CD4-positive, alpha-beta memory T cell (primary cell): ENCODE measurements at regions not wholly inside any gene's neighbourhood (a gene's known extent, or its start where the extent isn't known, plus 50 kb on each side); places are given as distances from the start of the nearest gene placed in this dataset.

ENCODE experiments used
- CTCF ChIA-PET: fragments of 350-600 bp; sonication (Branson Sonifier 250); formaldehyde crosslinking; loops from one replicate; lab custom pipeline; 2021; ENCODE audit warnings: inconsistent platforms; ENCODE audit not compliant: partially characterized antibody; lab: Charles Lee
- POLR2A ChIA-PET: fragments of 350-600 bp; sonication (Branson Sonifier 250); formaldehyde crosslinking; loops from one replicate; lab custom pipeline; 2021; ENCODE audit not compliant: partially characterized antibody; lab: Charles Lee
- DNase-seq, 5 donors: peaks; one replicate each; pipeline versions ENCODE4 v3.0.0 to v3.0.0-alpha.2; 2020 to 2022; ENCODE audit warnings: mixed read lengths in 1 of 5
- H3K27ac ChIP-seq: one replicate; pipeline ENCODE4 v1.7.0; 2013; ENCODE audit warnings: low read depth, low read length
- H3K27me3 ChIP-seq: 2 replicates; pipeline ENCODE4 v1.7.0; 2013; ENCODE audit warnings: mild to moderate bottlenecking, low read length, moderate library complexity; ENCODE audit not compliant: insufficient read depth
- H3K36me3 ChIP-seq: 2 replicates; pipeline ENCODE4 v1.7.0; 2013; ENCODE audit warnings: mild to moderate bottlenecking, low read length, moderate library complexity; ENCODE audit not compliant: insufficient read depth
- H3K4me1 ChIP-seq: 2 replicates; pipeline ENCODE4 v1.7.0; 2013; ENCODE audit warnings: mild to moderate bottlenecking, low read length, moderate library complexity; ENCODE audit not compliant: insufficient read depth
- H3K4me3 ChIP-seq, 2 donors: one replicate each; pipeline ENCODE4 v1.7.0; 2013; ENCODE audit warnings: low read length in 2 of 2, mild to moderate bottlenecking in 1 of 2
- H3K9me3 ChIP-seq, 2 donors: one replicate each; pipeline ENCODE4 v1.7.0; 2013; ENCODE audit warnings: low read length in 2 of 2, control low read depth in 1 of 2; ENCODE audit not compliant: control insufficient read depth in 1 of 2
- H3K27ac Mint-ChIP-seq, 7 donors: one replicate each; pipeline ENCODE4 v1.8.0; 2020 to 2021; ENCODE audit warnings: mixed read lengths in 7 of 7, mild to moderate bottlenecking in 6 of 7, inconsistent platforms in 3 of 7, moderate library complexity in 3 of 7
- H3K27me3 Mint-ChIP-seq, 2 donors: one replicate each; pipeline ENCODE4 v1.8.0; 2020 to 2021; ENCODE audit warnings: mixed read lengths in 2 of 2
- H3K36me3 Mint-ChIP-seq, 2 donors: one replicate each; pipeline ENCODE4 v1.8.0; 2020 to 2021; ENCODE audit warnings: mixed read lengths in 2 of 2, inconsistent platforms in 1 of 2, mild to moderate bottlenecking in 1 of 2
- H3K4me1 Mint-ChIP-seq, 4 donors: one replicate each; pipeline ENCODE4 v1.8.0; 2020 to 2021; ENCODE audit warnings: mixed read lengths in 4 of 4, mild to moderate bottlenecking in 1 of 4
- H3K4me3 Mint-ChIP-seq, 8 donors: one replicate each; pipeline ENCODE4 v1.8.0; 2020 to 2021; ENCODE audit warnings: mixed read lengths in 8 of 8, mild to moderate bottlenecking in 7 of 8, moderate library complexity in 6 of 8, inconsistent platforms in 3 of 8
- H3K9me3 Mint-ChIP-seq, 8 donors: one replicate each; pipeline ENCODE4 v1.8.0; 2020 to 2021; ENCODE audit warnings: mixed read lengths in 8 of 8, mild to moderate bottlenecking in 5 of 8, inconsistent platforms in 3 of 8, moderate library complexity in 1 of 8
- intact Hi-C: fragments of 100-400 bp; cut with micrococcal nuclease; formaldehyde crosslinking; loops from one replicate; pipeline ENCODE4 v1.15.1; 2023

DNA sequence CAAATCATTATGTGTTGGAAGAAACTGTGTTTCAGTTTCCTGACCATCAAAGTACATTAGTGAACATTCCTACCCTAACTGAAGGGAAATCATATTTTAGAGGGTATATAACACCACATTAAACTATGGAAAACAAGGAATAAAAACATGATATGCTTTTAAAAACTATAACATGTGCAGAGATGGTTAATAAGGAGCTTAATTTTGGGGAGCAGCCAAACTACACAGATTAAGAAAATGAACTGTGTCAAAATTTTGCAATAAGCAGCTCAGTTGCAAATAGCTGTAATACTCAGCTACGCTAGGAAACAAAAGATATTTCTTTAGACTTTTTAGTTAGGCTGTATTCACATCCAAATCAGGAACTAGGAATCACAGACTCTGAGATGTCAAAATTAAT lies 1115.7 kb upstream of the CELF2 start:
- no peaks in the 10 kb centered on the region for H3K4me1 ChIP-seq
- Mint-ChIP-seq H3K4me3 (no peak overlapping the region), H3K9me3 (peaks cover 0 to 4% (median 0%) of the 10 kb centered on the region in 8 donors), H3K4me1 (no peaks in the 10 kb centered on the region), H3K27me3 (no peaks in the 10 kb centered on the region), H3K36me3 (no peaks in the 10 kb centered on the region), H3K27ac (no peak overlapping the region)
- H3K9me3 ChIP-seq: no peaks in the 10 kb centered on the region
- intact Hi-C loops: no loop called here
- no peak overlapping the region for H3K4me3 ChIP-seq
- POLR2A ChIA-PET: no interaction called here
- no peak for DNase-seq
- H3K27me3 ChIP-seq: no peaks in the 10 kb centered on the region
- H3K27ac ChIP-seq: no peak overlapping the region
- no peaks in the 10 kb centered on the region for H3K36me3 ChIP-seq
- CTCF ChIA-PET: no interaction called here

DNA sequence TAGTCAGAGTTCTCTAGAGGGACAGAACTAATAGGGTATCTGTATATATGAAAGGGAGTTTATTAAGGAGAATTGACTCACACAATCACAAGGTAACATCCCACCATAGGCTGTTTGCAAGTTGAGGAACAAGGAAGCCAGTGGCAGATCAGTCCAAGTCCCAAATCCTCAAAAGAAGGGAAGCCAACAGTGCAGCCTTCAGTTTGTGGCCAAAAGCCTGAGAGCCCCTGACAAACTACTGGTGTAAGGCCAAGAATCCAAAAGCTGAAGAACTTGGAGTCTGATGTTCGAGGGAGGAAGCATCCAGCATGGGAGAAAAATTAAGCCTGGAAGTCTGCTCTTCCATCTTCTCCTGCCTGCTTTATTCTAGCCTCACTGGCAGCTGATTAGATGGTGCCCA lies 1107.2 kb upstream of the CELF2 start:
- peaks cover 0 to 4% (median 0%) of the 10 kb centered on the region in 8 donors for H3K9me3 Mint-ChIP-seq
- Histone ChIP-seq H3K9me3 (no peaks in the 10 kb centered on the region), H3K27me3 (no peaks in the 10 kb centered on the region), H3K4me1 (no peaks in the 10 kb centered on the region), H3K4me3 (no peak overlapping the region), H3K27ac (no peak overlapping the region), H3K36me3 (no peaks in the 10 kb centered on the region)
- H3K27me3 Mint-ChIP-seq: peaks cover 0 to 6% of the 10 kb centered on the region in 2 donors
- no peak overlapping the region for H3K27ac Mint-ChIP-seq
- H3K4me3 Mint-ChIP-seq: no peak overlapping the region
- no peaks in the 10 kb centered on the region for H3K4me1 Mint-ChIP-seq
- H3K36me3 Mint-ChIP-seq: no peaks in the 10 kb centered on the region
- intact Hi-C loops: no loop called here
- DNase-seq: no peak
- CTCF ChIA-PET: no interaction called here
- POLR2A ChIA-PET: no interaction called here

DNA sequence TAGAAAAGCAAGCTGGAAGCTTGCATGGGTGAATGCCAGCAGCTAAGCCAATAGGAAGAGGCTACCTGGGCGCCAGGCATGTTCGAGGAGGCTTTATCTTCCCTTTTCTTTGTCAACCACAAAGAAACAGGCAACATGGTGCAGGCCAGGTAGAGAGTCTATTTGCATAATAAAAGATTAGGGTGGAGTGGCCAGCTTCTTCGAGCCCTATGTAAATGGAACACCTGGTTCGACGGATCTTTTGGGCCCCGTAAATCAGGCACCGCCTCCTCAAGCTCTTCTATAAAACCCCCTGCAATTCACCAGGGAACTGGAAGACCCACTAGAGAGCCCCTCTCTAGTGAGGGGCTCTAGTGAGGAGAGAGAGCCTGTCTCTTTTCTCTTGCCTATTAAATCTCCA lies 1106.2 kb upstream of the CELF2 start:
- ChIA-PET CTCF (no interaction called here), POLR2A (no interaction called here)
- DNase-seq: no peak
- H3K9me3 ChIP-seq: no peaks in the 10 kb centered on the region
- intact Hi-C loops: no loop called here
- no peaks in the 10 kb centered on the region for H3K36me3 ChIP-seq
- H3K4me1 ChIP-seq: no peaks in the 10 kb centered on the region
- H3K27ac Mint-ChIP-seq: no peak overlapping the region
- no peaks in the 10 kb centered on the region for H3K4me1 Mint-ChIP-seq
- no peaks in the 10 kb centered on the region for H3K27me3 ChIP-seq
- no peak overlapping the region for H3K27ac ChIP-seq
- no peak overlapping the region for H3K4me3 ChIP-seq
- no peak overlapping the region for H3K4me3 Mint-ChIP-seq
- H3K27me3 Mint-ChIP-seq: peaks cover 0 to 6% of the 10 kb centered on the region in 2 donors
- H3K36me3 Mint-ChIP-seq: no peaks in the 10 kb centered on the region
- H3K9me3 Mint-ChIP-seq: peaks cover 0 to 3% (median 0%) of the 10 kb centered on the region in 8 donors

DNA sequence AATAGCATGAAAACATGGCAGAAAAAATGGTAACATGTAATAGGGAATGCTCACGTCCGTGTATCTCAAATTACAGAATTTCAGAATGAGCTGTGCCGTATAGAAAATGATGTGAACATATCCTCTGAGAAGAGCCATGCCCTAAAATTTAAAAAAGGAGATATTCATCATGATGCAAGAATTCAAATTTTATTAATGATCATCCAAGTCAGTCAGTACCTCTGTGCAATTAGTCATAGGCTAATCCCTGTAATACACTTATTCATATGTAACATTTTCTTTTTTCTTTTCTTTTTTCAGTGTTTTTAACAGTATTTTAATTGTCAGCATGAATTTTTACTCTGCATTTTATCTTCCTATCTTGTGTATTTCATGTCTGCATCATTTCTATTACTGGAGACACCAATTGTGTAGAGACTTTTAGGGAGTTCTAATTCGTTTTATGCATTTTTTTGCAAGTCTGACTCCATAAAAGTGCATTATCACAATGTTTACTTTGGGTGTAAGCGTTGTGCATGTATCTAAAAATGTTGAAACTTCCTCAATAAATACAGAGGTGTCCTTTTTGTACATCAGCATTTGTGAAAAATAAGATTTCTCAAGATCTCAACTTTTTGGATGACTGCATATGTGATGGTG lies 1103.7 kb upstream of the CELF2 start:
- Mint-ChIP-seq H3K9me3 (peaks cover 0 to 5% (median 0%) of the 10 kb centered on the region in 8 donors), H3K4me3 (no peak overlapping the region), H3K4me1 (no peaks in the 10 kb centered on the region), H3K36me3 (no peaks in the 10 kb centered on the region), H3K27me3 (peaks cover 0 to 5% of the 10 kb centered on the region in 2 donors), H3K27ac (no peak overlapping the region)
- no peaks in the 10 kb centered on the region for H3K36me3 ChIP-seq
- H3K27ac ChIP-seq: no peak overlapping the region
- no peak overlapping the region for H3K4me3 ChIP-seq
- no peaks in the 10 kb centered on the region for H3K27me3 ChIP-seq
- no peaks in the 10 kb centered on the region for H3K4me1 ChIP-seq
- H3K9me3 ChIP-seq: no peaks in the 10 kb centered on the region
- CTCF ChIA-PET: no interaction called here
- POLR2A ChIA-PET: no interaction called here
- DNase-seq: no peak
- intact Hi-C loops: no loop called here

DNA sequence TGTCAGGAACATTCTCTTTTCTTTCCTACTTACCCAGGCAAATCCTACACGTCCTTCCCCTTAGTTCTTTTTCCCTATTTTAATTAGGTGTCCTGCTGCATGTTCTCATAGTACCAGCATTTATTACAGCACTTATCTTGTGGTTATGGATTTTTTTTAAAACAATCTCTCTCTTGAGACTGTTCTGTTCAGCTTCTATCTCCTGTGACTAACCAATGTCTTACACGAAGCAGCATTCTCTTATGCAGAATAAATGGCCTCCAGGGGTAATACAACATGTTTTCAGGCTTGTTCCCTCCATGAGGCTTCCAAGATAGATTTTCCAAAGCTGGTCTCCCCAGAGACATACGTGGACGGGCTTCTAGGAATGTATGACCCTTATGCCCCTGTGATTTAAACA lies 1096.1 kb upstream of the CELF2 start:
- Mint-ChIP-seq H3K9me3 (peaks cover 0 to 5% (median 3%) of the 10 kb centered on the region in 8 donors), H3K27ac (no peak overlapping the region), H3K36me3 (no peaks in the 10 kb centered on the region), H3K4me3 (no peak overlapping the region), H3K4me1 (no peaks in the 10 kb centered on the region), H3K27me3 (peaks cover 0 to 3% of the 10 kb centered on the region in 2 donors)
- Histone ChIP-seq H3K27ac (no peak overlapping the region), H3K27me3 (no peaks in the 10 kb centered on the region), H3K36me3 (no peaks in the 10 kb centered on the region), H3K4me3 (no peak overlapping the region), H3K9me3 (no peaks in the 10 kb centered on the region), H3K4me1 (no peaks in the 10 kb centered on the region)
- POLR2A ChIA-PET: no interaction called here
- CTCF ChIA-PET: no interaction called here
- no peak for DNase-seq
- intact Hi-C loops: no loop called here

DNA sequence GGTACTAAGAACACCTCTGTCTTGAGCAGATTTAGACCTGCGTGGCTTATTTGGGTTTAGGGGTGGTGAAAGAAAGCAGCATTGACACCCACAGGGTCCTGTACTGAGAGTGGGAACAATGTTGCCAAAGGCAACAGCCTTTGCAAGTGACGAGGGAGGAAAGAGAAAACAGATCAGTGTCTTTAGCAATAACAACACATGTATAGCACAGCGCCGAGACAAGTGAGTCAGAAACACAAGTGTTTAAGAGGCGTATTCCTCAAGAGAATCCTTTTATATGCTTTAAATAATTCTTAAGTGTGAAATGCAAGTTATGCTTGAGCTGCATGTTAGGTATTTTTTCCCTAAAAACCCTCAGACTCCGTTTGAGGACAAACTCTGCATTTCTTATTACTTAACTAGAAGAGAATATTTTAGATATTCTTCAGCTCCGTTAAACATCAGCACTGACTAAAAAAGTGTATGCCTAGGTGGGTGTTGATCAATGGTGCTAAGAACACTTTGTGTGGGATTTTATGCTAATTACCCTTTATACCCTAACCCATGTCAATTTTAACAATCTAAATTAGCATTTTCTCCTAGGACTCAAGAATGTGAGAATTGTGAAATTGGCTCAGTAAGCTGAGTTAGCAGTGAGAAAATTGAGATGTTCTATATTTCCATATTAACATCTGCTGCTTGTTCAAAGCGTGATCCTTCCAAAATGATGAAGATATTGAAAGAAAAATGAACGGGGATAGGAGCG lies 1095.4 kb upstream of the CELF2 start:
- Histone ChIP-seq H3K27me3 (no peaks in the 10 kb centered on the region), H3K27ac (no peak overlapping the region), H3K36me3 (no peaks in the 10 kb centered on the region), H3K4me1 (no peaks in the 10 kb centered on the region), H3K4me3 (no peak overlapping the region), H3K9me3 (no peaks in the 10 kb centered on the region)
- peaks cover 0 to 3% of the 10 kb centered on the region in 2 donors for H3K27me3 Mint-ChIP-seq
- no peaks in the 10 kb centered on the region for H3K4me1 Mint-ChIP-seq
- H3K4me3 Mint-ChIP-seq: no peak overlapping the region
- H3K27ac Mint-ChIP-seq: no peak overlapping the region
- no peaks in the 10 kb centered on the region for H3K36me3 Mint-ChIP-seq
- ChIA-PET CTCF (no interaction called here), POLR2A (no interaction called here)
- no peak for DNase-seq
- intact Hi-C loops: no loop called here
- peaks cover 0 to 5% (median 2%) of the 10 kb centered on the region in 8 donors for H3K9me3 Mint-ChIP-seq

DNA sequence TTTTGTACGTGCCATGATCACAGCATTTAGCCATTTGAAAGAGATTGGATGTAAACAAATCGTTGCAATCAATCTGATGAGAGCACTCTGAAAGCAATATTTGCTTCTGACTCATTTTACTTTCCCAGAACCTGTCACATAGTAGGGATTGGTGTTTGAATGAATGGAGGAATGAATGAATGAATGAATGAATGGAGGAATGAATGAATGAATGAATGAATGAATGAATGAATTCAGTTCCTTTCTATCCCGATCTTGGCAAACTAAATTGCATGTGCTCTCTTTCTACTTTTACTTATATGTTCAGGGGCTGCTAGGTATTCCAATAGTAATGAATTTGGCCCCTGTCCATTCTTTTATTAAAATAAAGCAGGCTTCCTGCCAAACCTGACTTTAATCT lies 1091.7 kb upstream of the CELF2 start:
- ChIA-PET POLR2A (no interaction called here), CTCF (no interaction called here)
- no peak overlapping the region for H3K4me3 Mint-ChIP-seq
- no peak overlapping the region for H3K27ac Mint-ChIP-seq
- intact Hi-C loops: no loop called here
- no peaks in the 10 kb centered on the region for H3K27me3 ChIP-seq
- peaks cover 0 to 3% of the 10 kb centered on the region in 2 donors for H3K27me3 Mint-ChIP-seq
- H3K4me3 ChIP-seq: no peak overlapping the region
- H3K9me3 ChIP-seq: no peaks in the 10 kb centered on the region
- no peaks in the 10 kb centered on the region for H3K4me1 ChIP-seq
- DNase-seq: no peak
- no peaks in the 10 kb centered on the region for H3K36me3 ChIP-seq
- no peaks in the 10 kb centered on the region for H3K36me3 Mint-ChIP-seq
- no peaks in the 10 kb centered on the region for H3K4me1 Mint-ChIP-seq
- H3K9me3 Mint-ChIP-seq: peaks cover 0 to 4% (median 0%) of the 10 kb centered on the region in 8 donors
- H3K27ac ChIP-seq: no peak overlapping the region
